Trophoblast cell (in vitro differentiated cells and primary cell): ENCODE measurements at regions not wholly inside any gene's neighbourhood (a gene's known extent, or its start where the extent isn't known, plus 50 kb on each side); places are given as distances from the start of the nearest gene placed in this dataset.

Experiments used
- DNase-seq, 2 donors: peaks; one replicate each; pipeline ENCODE4 v3.0.0-alpha.2; 2016
- H2AFZ ChIP-seq: 2 replicates; pipeline ENCODE4 v1.6.1; 2013; ENCODE audit warnings: low read length, moderate library complexity, mild to moderate bottlenecking; ENCODE audit not compliant: insufficient read depth, poor library complexity
- H2AK5ac ChIP-seq: 2 replicates; pipeline ENCODE4 v1.6.1; 2013; ENCODE audit warnings: mild to moderate bottlenecking, low read length
- H2BK120ac ChIP-seq: 2 replicates; pipeline ENCODE4 v1.6.1; 2013; ENCODE audit warnings: low read length, mild to moderate bottlenecking, moderate library complexity; ENCODE audit not compliant: insufficient read depth, poor library complexity
- H2BK12ac ChIP-seq: 2 replicates; pipeline ENCODE4 v1.6.1; 2013; ENCODE audit warnings: mild to moderate bottlenecking, low read length, moderate library complexity
- H2BK5ac ChIP-seq: 2 replicates; pipeline ENCODE4 v1.6.1; 2013; ENCODE audit warnings: low read length, low read depth, moderate library complexity, mild to moderate bottlenecking; ENCODE audit not compliant: poor library complexity
- H3K14ac ChIP-seq: 2 replicates; pipeline ENCODE4 v1.6.1; 2013; ENCODE audit warnings: mild to moderate bottlenecking, low read length
- H3K18ac ChIP-seq: 2 replicates; pipeline ENCODE4 v1.6.1; 2013; ENCODE audit warnings: mild to moderate bottlenecking, low read length
- H3K23ac ChIP-seq: 2 replicates; pipeline ENCODE4 v1.6.1; 2013; ENCODE audit warnings: low read length
- H3K27ac ChIP-seq: 2 replicates; pipeline ENCODE4 v1.5.1; 2013; ENCODE audit warnings: low read depth, mild to moderate bottlenecking, inconsistent platforms, low read length, moderate library complexity
- H3K27me3 ChIP-seq: 2 replicates; pipeline ENCODE4 v1.6.1; 2013; ENCODE audit warnings: inconsistent platforms, mild to moderate bottlenecking, low read length, moderate library complexity; ENCODE audit not compliant: insufficient read depth
- H3K36me3 ChIP-seq, 2 experiments: 1 replicate in 1 of 2; 2 replicates in 1 of 2; pipeline ENCODE4 v1.6.1; 2013; ENCODE audit warnings: low read length in 2 of 2, mild to moderate bottlenecking in 2 of 2, moderate library complexity in 1 of 2; ENCODE audit not compliant: insufficient read depth in 2 of 2, control insufficient read depth in 1 of 2
- H3K4ac ChIP-seq: 2 replicates; pipeline ENCODE4 v1.6.1; 2013; ENCODE audit warnings: low read depth, mild to moderate bottlenecking, low read length, moderate library complexity
- H3K4me1 ChIP-seq, 2 experiments: 1 replicate in 1 of 2; 2 replicates in 1 of 2; pipeline ENCODE4 v1.6.1; 2013; ENCODE audit warnings: low read length in 2 of 2, mild to moderate bottlenecking in 2 of 2, moderate library complexity in 1 of 2; ENCODE audit not compliant: insufficient read depth in 2 of 2, control insufficient read depth in 1 of 2
- H3K4me2 ChIP-seq: 2 replicates; pipeline ENCODE4 v1.6.1; 2013; ENCODE audit warnings: inconsistent platforms, mild to moderate bottlenecking, low read length, moderate library complexity
- H3K4me3 ChIP-seq: 2 replicates; pipeline ENCODE4 v1.5.1; 2013; ENCODE audit warnings: mild to moderate bottlenecking, low read depth, low read length, inconsistent platforms
- H3K79me1 ChIP-seq: one replicate; pipeline ENCODE4 v1.6.1; 2013; ENCODE audit warnings: low read length
- H3K79me2 ChIP-seq: 2 replicates; pipeline ENCODE4 v1.6.1; 2013; ENCODE audit warnings: low read length, mild to moderate bottlenecking; ENCODE audit not compliant: control insufficient read depth, insufficient read depth, poor library complexity
- H3K9ac ChIP-seq: 2 replicates; pipeline ENCODE4 v1.6.1; 2013; ENCODE audit warnings: mild to moderate bottlenecking, low read length
- H3K9me3 ChIP-seq: 2 replicates; pipeline ENCODE4 v1.6.1; 2013; ENCODE audit warnings: low read depth, mild to moderate bottlenecking, control low read depth, inconsistent platforms, low read length; ENCODE audit not compliant: insufficient read depth
- H4K12ac ChIP-seq: 2 replicates; pipeline ENCODE4 v1.6.1; 2013; ENCODE audit warnings: low read depth, mild to moderate bottlenecking, low read length, moderate library complexity
- H4K8ac ChIP-seq: 2 replicates; pipeline ENCODE4 v1.6.1; 2013; ENCODE audit warnings: low read depth, mild to moderate bottlenecking, low read length, moderate library complexity
- H4K91ac ChIP-seq: one replicate; pipeline ENCODE4 v1.6.1; 2013; ENCODE audit warnings: low read depth, mild to moderate bottlenecking, low read length, moderate library complexity
- WGBS: extraction: QIAGEN DNeasy Blood & Tissue Kit; methylation state at CpG from one replicate; pipeline ENCODE4 v1.1.7; 2013; ENCODE audit warnings: missing lambda C conversion rate; ENCODE audit not compliant: insufficient read length, insufficient coverage; ENCODE audit errors: extremely low coverage; 5-methylcytosine and 5-hydroxymethylcytosine counted together

- no peaks in the 10 kb centered on the region for H3K4me1 ChIP-seq
- no peak overlapping the region for H3K18ac ChIP-seq
- no peak overlapping the region for H3K4ac ChIP-seq
- no peak overlapping the region for H2BK5ac ChIP-seq
- peaks cover 1% of the 10 kb centered on the region for H3K9me3 ChIP-seq
- no peaks in the 10 kb centered on the region for H3K79me1 ChIP-seq
- no peak overlapping the region for H2BK120ac ChIP-seq
- H4K91ac ChIP-seq = no peak overlapping the region
- no peak overlapping the region for H3K14ac ChIP-seq
- H3K9ac ChIP-seq = no peak overlapping the region
- WGBS = no CpG with 5 or more reads among the region's 8 CpGs
- H2AFZ ChIP-seq = no peak overlapping the region
- no peak overlapping the region for H4K8ac ChIP-seq
- no peaks in the 10 kb centered on the region for H3K36me3 ChIP-seq
- H3K27ac ChIP-seq = no peak overlapping the region
- H3K27me3 ChIP-seq = no peaks in the 10 kb centered on the region
- H3K4me2 ChIP-seq = no peak overlapping the region
- no peak overlapping the region for H2AK5ac ChIP-seq
- no peak overlapping the region for H3K4me3 ChIP-seq
- H4K12ac ChIP-seq = no peak overlapping the region
- no peak overlapping the region for H3K23ac ChIP-seq
- H3K79me2 ChIP-seq = no peaks in the 10 kb centered on the region
- H2BK12ac ChIP-seq = no peak overlapping the region
- no peak for DNase-seq
These were observed 1057.6 kb downstream of the GALC start for GRCh38 chr14:86935241-86935885.

- Histone ChIP-seq H3K9me3 (peaks cover 1% of the 10 kb centered on the region), H3K27me3 (no peaks in the 10 kb centered on the region), H3K36me3 (no peaks in the 10 kb centered on the region), H3K14ac (no peak overlapping the region), H3K4ac (no peak overlapping the region), H2AFZ (no peak overlapping the region), H3K18ac (no peak overlapping the region), H2BK5ac (no peak overlapping the region), H4K12ac (no peak overlapping the region), H3K4me2 (no peak overlapping the region), H3K9ac (no peak overlapping the region), H4K91ac (no peak overlapping the region), H3K23ac (no peak overlapping the region), H3K79me2 (no peaks in the 10 kb centered on the region), H3K4me3 (no peak overlapping the region), H2BK120ac (no peak overlapping the region), H4K8ac (no peak overlapping the region), H2AK5ac (no peak overlapping the region), H2BK12ac (no peak overlapping the region), H3K27ac (no peak overlapping the region), H3K79me1 (no peaks in the 10 kb centered on the region), H3K4me1 (no peaks in the 10 kb centered on the region)
- DNase-seq = no peak
- WGBS = no CpG with 5 or more reads among the region's 7 CpGs
These were observed 1058.9 kb downstream of the GALC start for GRCh38 chr14:86933958-86934595.

GRCh38 chr14:86933460-86933859 is 1059.5 kb downstream of the GALC start:
- no peaks in the 10 kb centered on the region for H3K36me3 ChIP-seq
- no peaks in the 10 kb centered on the region for H3K79me1 ChIP-seq
- no peak for DNase-seq
- no peak overlapping the region for H3K23ac ChIP-seq
- no peaks in the 10 kb centered on the region for H3K4me1 ChIP-seq
- H2BK120ac ChIP-seq = no peak overlapping the region
- no peak overlapping the region for H4K91ac ChIP-seq
- no peak overlapping the region for H3K4me3 ChIP-seq
- H3K18ac ChIP-seq = no peak overlapping the region
- peaks cover 1% of the 10 kb centered on the region for H3K9me3 ChIP-seq
- H2BK12ac ChIP-seq = no peak overlapping the region
- no peak overlapping the region for H4K12ac ChIP-seq
- H3K27ac ChIP-seq = no peak overlapping the region
- no peak overlapping the region for H2AK5ac ChIP-seq
- H3K4ac ChIP-seq = no peak overlapping the region
- H3K14ac ChIP-seq = no peak overlapping the region
- no CpG with 5 or more reads among the region's 2 CpGs for WGBS
- H3K9ac ChIP-seq = no peak overlapping the region
- H3K79me2 ChIP-seq = no peaks in the 10 kb centered on the region
- no peak overlapping the region for H3K4me2 ChIP-seq
- no peak overlapping the region for H2BK5ac ChIP-seq
- no peaks in the 10 kb centered on the region for H3K27me3 ChIP-seq
- H4K8ac ChIP-seq = no peak overlapping the region
- no peak overlapping the region for H2AFZ ChIP-seq

- Histone ChIP-seq H3K9me3 (no peaks in the 10 kb centered on the region), H3K36me3 (no peaks in the 10 kb centered on the region), H3K27ac (no peak overlapping the region), H4K8ac (no peak overlapping the region), H3K79me2 (no peaks in the 10 kb centered on the region), H3K9ac (no peak overlapping the region), H2BK120ac (no peak overlapping the region), H3K4ac (no peak overlapping the region), H3K79me1 (no peaks in the 10 kb centered on the region), H4K91ac (no peak overlapping the region), H2BK5ac (no peak overlapping the region), H2BK12ac (no peak overlapping the region), H3K27me3 (no peaks in the 10 kb centered on the region), H4K12ac (no peak overlapping the region), H2AFZ (no peak overlapping the region), H3K4me2 (no peak overlapping the region), H3K4me3 (no peak overlapping the region), H3K4me1 (no peaks in the 10 kb centered on the region), H2AK5ac (no peak overlapping the region), H3K23ac (no peak overlapping the region), H3K18ac (no peak overlapping the region), H3K14ac (no peak overlapping the region)
- no peak for DNase-seq
- no CpG with 5 or more reads among the region's 2 CpGs for WGBS
These were observed 1077.6 kb downstream of the GALC start for GRCh38 chr14:86915406-86915805.
